ENCODE measurements at regions not wholly inside any gene's neighbourhood (a gene's known extent, or its start where the extent isn't known, plus 50 kb on each side); places are given as distances from the start of the nearest gene placed in this dataset.
"Not testable (repeated sequence)": the region's sequence is repeated elsewhere in the genome, so short reads cannot be mapped to it uniquely, and the experiment has no call there.

GRCh38 chr3:125645616-125646015, 50.3 kb upstream of the OSBPL11 start:
- DNase-seq (ENCODE audit: low read depth) = no peak

GRCh38 chr3:125646581-125646980, 51.3 kb upstream of the OSBPL11 start:
- DNase-seq (ENCODE audit: low read depth) = no peak

GRCh38 chr3:125647318-125648014, 52.2 kb upstream of the OSBPL11 start:
- DNase-seq (ENCODE audit: low read depth) = no peak

- DNase-seq (ENCODE audit: low read depth) = peak; percentile 11
Observed at GRCh38 chr3:125651244-125651643, 55.9 kb upstream of the OSBPL11 start.

GRCh38 chr3:125652349-125652748, 57.1 kb upstream of the OSBPL11 start:
- no peak for DNase-seq (ENCODE audit: low read depth)

- DNase-seq (ENCODE audit: low read depth) = no peak
Observed at GRCh38 chr3:125654526-125654925, 59.2 kb upstream of the OSBPL11 start.

- no peak for DNase-seq (ENCODE audit: low read depth)
Observed at GRCh38 chr3:125662675-125663074, 67.4 kb upstream of the OSBPL11 start.

- no peak for DNase-seq (ENCODE audit: low read depth)
Observed at GRCh38 chr3:125670352-125670751, 75.1 kb upstream of the OSBPL11 start.

GRCh38 chr3:125670945-125671344, 75.6 kb upstream of the OSBPL11 start:
- no peak for DNase-seq (ENCODE audit: low read depth)

- DNase-seq (ENCODE audit: low read depth) = no peak
Observed at GRCh38 chr3:125671461-125672243, 76.4 kb upstream of the OSBPL11 start.

- no peak for DNase-seq (ENCODE audit: low read depth)
Observed at GRCh38 chr3:125675791-125676190, 80.5 kb upstream of the OSBPL11 start.

- no peak for DNase-seq (ENCODE audit: low read depth)
Observed at GRCh38 chr3:125679258-125679657, 84.0 kb upstream of the OSBPL11 start.

- DNase-seq (ENCODE audit: low read depth) = no peak
Observed at GRCh38 chr3:125681146-125681545, 85.8 kb upstream of the OSBPL11 start.

GRCh38 chr3:125681906-125682305, 86.6 kb upstream of the OSBPL11 start:
- not testable (repeated sequence) for DNase-seq (ENCODE audit: low read depth)

- not testable (repeated sequence) for DNase-seq (ENCODE audit: low read depth)
Observed at GRCh38 chr3:125682610-125683009, 87.3 kb upstream of the OSBPL11 start.

GRCh38 chr3:125683067-125683829, 88.0 kb upstream of the OSBPL11 start:
- DNase-seq (ENCODE audit: low read depth) = no peak

GRCh38 chr3:125684199-125684598, 88.9 kb upstream of the OSBPL11 start:
- DNase-seq (ENCODE audit: low read depth) = no peak

- peak; percentile 13 for DNase-seq (ENCODE audit: low read depth)
Observed at GRCh38 chr3:125685741-125686140, 90.4 kb upstream of the OSBPL11 start.

GRCh38 chr3:125692361-125692760, 97.1 kb upstream of the OSBPL11 start:
- DNase-seq (ENCODE audit: low read depth) = no peak

GRCh38 chr3:125693887-125694286, 98.6 kb upstream of the OSBPL11 start:
- DNase-seq (ENCODE audit: low read depth) = no peak

GRCh38 chr3:125694761-125695294, 99.5 kb upstream of the OSBPL11 start:
- no peak for DNase-seq (ENCODE audit: low read depth)

- DNase-seq (ENCODE audit: low read depth) = no peak
Observed at GRCh38 chr3:125695688-125696087, 100.4 kb upstream of the OSBPL11 start.
